HAP-1 (cell line): ENCODE measurements at regions not wholly inside any gene's neighbourhood (a gene's known extent, or its start where the extent isn't known, plus 50 kb on each side); places are given as distances from the start of the nearest gene placed in this dataset.

ENCODE experiments used
- DNase-seq, 2 experiments: peaks; one replicate each; pipeline ENCODE4 v3.0.0-alpha.2; 2016 to 2020; ENCODE audit warnings: low spot score in 2 of 2
- H3K27me3 ChIP-seq: fragments of 250-450 bp; sonication (Bioruptor Pico); 2 replicates; pipeline ENCODE4 v1.5.1; 2020; ENCODE audit warnings: low read depth, mild to moderate bottlenecking, moderate library complexity
- H3K36me3 ChIP-seq: fragments of 250-450 bp; sonication (Bioruptor Pico); replicated peaks from 2 replicates; pipeline ENCODE4 v1.5.1; 2020; ENCODE audit warnings: mild to moderate bottlenecking
- H3K4me1 ChIP-seq: fragments of 250-450 bp; sonication (Bioruptor Pico); 2 replicates; pipeline ENCODE4 v1.5.1; 2020; ENCODE audit warnings: mild to moderate bottlenecking
- H3K4me3 ChIP-seq: fragments of 250-450 bp; sonication (Bioruptor Pico); 2 replicates; pipeline ENCODE4 v1.5.1; 2020; ENCODE audit warnings: mild to moderate bottlenecking, moderate library complexity
- H3K9me3 ChIP-seq: fragments of 250-450 bp; sonication (Bioruptor Pico); 2 replicates; pipeline ENCODE4 v1.5.1; 2020; ENCODE audit warnings: mild to moderate bottlenecking, moderate library complexity
- in situ Hi-C: fragments of 300-500 bp; cut with MboI; formaldehyde crosslinking; loops from 3 replicates; pipeline ENCODE4 v1.14.3; 2020; ENCODE audit warnings: low sequenced_read_pairs, inconsistent platforms, mixed read lengths

DNA sequence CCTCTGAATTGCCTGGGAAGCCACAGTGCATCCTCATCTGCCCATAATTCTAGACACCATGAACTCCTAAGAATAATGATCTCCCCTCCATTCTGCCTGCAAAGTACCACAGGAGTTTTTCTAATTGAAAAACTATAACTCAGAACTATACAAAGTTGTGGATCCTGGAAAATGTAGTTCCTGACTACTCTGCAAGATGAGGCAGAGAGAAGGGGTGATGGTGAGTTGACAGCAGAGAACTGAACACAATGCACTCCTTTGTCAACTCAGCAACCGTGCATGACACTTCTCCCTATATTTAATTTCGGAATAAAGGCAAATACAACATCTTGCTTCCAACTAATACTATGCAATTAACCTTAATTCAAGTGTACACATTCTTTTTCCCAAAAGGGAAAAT is 471.1 kb upstream of the FAM98A start:
- Histone ChIP-seq H3K27me3 (no peaks in the 10 kb centered on the region), H3K36me3 (no peaks in the 10 kb centered on the region), H3K4me1 (no peaks in the 10 kb centered on the region), H3K9me3 (no peaks in the 10 kb centered on the region), H3K4me3 (no peak overlapping the region)
- no peak for DNase-seq
- in situ Hi-C loops = no loop called here

GRCh38 chr2:34069604-34070003 is 470.5 kb upstream of the FAM98A start:
- in situ Hi-C loops = no loop called here
- H3K36me3 ChIP-seq = no peaks in the 10 kb centered on the region
- H3K4me1 ChIP-seq = no peaks in the 10 kb centered on the region
- H3K27me3 ChIP-seq = no peaks in the 10 kb centered on the region
- DNase-seq = no peak
- H3K4me3 ChIP-seq = no peak overlapping the region
- no peaks in the 10 kb centered on the region for H3K9me3 ChIP-seq

- Histone ChIP-seq H3K27me3 (no peaks in the 10 kb centered on the region), H3K4me3 (no peak overlapping the region), H3K9me3 (no peaks in the 10 kb centered on the region), H3K36me3 (no peaks in the 10 kb centered on the region), H3K4me1 (no peaks in the 10 kb centered on the region)
- in situ Hi-C loops = no loop called here
- no peak for DNase-seq
Observed at GRCh38 chr2:34050413-34050812, 451.3 kb upstream of the FAM98A start.

GRCh38 chr2:34045101-34045655 is 446.1 kb upstream of the FAM98A start:
- H3K4me1 ChIP-seq = no peaks in the 10 kb centered on the region
- in situ Hi-C loops = no loop called here

GRCh38 chr2:34037886-34038285 is 438.8 kb upstream of the FAM98A start:
- Histone ChIP-seq H3K9me3 (no peaks in the 10 kb centered on the region), H3K27me3 (no peaks in the 10 kb centered on the region), H3K4me1 (no peaks in the 10 kb centered on the region), H3K36me3 (no peaks in the 10 kb centered on the region), H3K4me3 (no peak overlapping the region)
- in situ Hi-C loops = no loop called here
- no peak for DNase-seq

More at GRCh38 chr2:34045101-34045655, 446.1 kb upstream of the FAM98A start:
- no peak for DNase-seq
- Histone ChIP-seq H3K9me3 (no peaks in the 10 kb centered on the region), H3K36me3 (no peaks in the 10 kb centered on the region), H3K27me3 (no peaks in the 10 kb centered on the region), H3K4me3 (no peak overlapping the region)

DNA sequence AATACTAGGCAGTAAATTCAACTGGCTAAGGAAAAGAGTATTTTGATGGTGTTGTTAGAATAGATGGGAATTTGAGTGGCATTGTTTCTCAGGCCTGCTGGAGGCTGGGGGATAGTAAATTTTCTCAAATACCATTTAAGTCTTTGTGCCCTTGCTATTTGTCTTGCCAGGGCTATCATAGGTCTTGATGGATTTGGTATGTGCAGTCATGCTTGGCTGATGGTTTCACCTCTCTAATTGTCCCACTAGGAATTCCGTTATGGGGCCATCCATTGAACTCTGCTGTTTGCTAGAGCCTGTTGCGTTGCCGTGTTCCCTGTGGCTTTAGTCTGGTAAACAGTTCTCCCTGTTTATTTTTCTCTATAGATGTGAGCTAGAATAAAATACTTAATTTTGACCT is 438.1 kb upstream of the FAM98A start:
- Histone ChIP-seq H3K9me3 (no peaks in the 10 kb centered on the region), H3K27me3 (no peaks in the 10 kb centered on the region), H3K4me1 (no peaks in the 10 kb centered on the region), H3K36me3 (no peaks in the 10 kb centered on the region), H3K4me3 (no peak overlapping the region)
- in situ Hi-C loops = no loop called here
- no peak for DNase-seq

DNA sequence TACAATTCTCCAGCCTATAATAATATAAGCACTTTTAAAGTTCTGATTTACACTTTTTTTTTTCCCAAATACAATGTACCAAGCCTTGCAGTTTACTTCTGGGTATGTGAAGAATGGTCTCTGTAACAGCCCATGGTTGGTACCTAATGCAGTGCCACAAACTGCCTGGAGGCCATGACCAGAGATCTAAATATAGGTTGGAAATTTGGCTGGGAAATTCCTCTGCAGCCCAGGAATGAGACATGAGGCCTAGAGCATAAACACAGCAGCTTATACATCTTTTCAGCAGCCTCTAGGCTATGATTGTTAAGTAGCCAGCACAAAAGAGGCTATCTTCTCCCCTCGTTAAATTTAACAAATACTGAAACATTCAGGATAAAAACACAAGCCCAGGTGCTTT is 432.0 kb upstream of the FAM98A start:
- no peak for DNase-seq
- Histone ChIP-seq H3K9me3 (no peaks in the 10 kb centered on the region), H3K36me3 (no peaks in the 10 kb centered on the region), H3K4me1 (no peaks in the 10 kb centered on the region), H3K27me3 (no peaks in the 10 kb centered on the region), H3K4me3 (no peak overlapping the region)
- in situ Hi-C loops = no loop called here

DNA sequence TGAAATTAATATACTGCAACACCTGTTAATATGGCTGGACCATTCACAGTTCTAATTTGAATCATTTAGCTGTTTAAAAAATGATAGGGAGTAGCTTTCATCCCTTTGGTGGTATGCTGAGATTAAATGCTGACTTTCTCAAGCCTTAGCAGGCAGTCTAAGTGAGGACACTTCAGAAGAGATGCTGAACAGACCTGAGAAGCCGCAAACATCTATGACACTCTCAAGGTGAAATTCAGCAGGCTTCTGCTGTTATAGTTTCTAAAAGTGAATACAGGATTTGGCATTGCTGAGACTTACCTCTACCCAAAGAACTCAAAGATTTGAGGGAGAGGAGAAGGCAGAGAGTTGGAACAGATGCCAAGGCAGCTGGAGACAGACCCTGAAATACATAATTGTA is 431.2 kb upstream of the FAM98A start:
- in situ Hi-C loops = no loop called here
- Histone ChIP-seq H3K9me3 (no peaks in the 10 kb centered on the region), H3K27me3 (no peaks in the 10 kb centered on the region), H3K4me1 (no peaks in the 10 kb centered on the region), H3K4me3 (no peak overlapping the region), H3K36me3 (no peaks in the 10 kb centered on the region)
- DNase-seq = no peak

- DNase-seq = no peak
- H3K4me3 ChIP-seq = no peak overlapping the region
Observed at GRCh38 chr2:34029073-34029472, 430.0 kb upstream of the FAM98A start.

DNA sequence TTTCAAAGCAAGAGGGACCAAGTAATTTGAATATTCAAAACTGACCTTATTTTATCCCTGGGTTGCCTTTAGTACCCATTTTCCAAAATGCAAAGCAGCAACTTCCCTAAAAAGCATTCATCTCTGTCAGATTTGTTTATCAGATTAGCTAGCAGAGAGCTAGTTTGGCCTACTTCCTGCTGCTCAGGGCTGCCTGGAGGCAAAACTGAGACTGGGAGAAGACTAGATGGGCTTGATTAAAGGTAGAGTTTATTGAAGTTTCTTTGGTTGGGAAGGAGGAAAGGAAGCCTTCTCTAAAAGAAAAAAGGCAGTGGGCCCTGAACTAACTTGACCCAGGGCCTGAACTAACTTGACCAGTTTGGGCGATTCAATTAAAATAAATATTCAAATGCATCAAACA is 426.1 kb upstream of the FAM98A start:
- H3K36me3 ChIP-seq = no peaks in the 10 kb centered on the region
- no peaks in the 10 kb centered on the region for H3K4me1 ChIP-seq
- in situ Hi-C loops = no loop called here
- no peak for DNase-seq
- H3K9me3 ChIP-seq = no peaks in the 10 kb centered on the region
- no peak overlapping the region for H3K4me3 ChIP-seq
- H3K27me3 ChIP-seq = no peaks in the 10 kb centered on the region

More at GRCh38 chr2:34029073-34029472, 430.0 kb upstream of the FAM98A start:
- in situ Hi-C loops = no loop called here
- H3K27me3 ChIP-seq = no peaks in the 10 kb centered on the region
- H3K36me3 ChIP-seq = no peaks in the 10 kb centered on the region
- H3K9me3 ChIP-seq = no peaks in the 10 kb centered on the region
- no peaks in the 10 kb centered on the region for H3K4me1 ChIP-seq

GRCh38 chr2:34012715-34013302 is 413.7 kb upstream of the FAM98A start:
- in situ Hi-C loops = no loop called here
- H3K36me3 ChIP-seq = no peaks in the 10 kb centered on the region
- peak; percentile 54 to 76 for DNase-seq
- no peaks in the 10 kb centered on the region for H3K27me3 ChIP-seq
- H3K4me1 ChIP-seq = no peaks in the 10 kb centered on the region
- no peak overlapping the region for H3K4me3 ChIP-seq
- H3K9me3 ChIP-seq = no peaks in the 10 kb centered on the region

DNA sequence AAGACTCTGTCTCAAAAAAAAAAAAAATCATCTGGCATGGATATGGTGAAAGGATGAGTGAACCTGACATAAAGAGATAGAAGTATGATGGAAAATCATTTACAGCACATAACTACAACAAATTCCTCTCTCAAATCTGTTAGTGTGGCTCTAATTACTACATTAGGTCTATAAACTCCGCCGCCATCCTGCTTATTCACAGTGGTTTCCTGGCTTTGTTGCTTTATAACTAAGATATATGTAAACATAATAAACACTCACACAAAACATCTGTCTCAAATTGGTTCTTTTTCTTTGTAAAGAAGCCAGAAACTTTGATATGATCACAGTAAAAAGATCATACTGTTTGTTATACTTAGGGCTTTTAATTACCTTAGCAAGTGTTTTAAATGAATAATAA is 412.6 kb upstream of the FAM98A start:
- DNase-seq = no peak
- Histone ChIP-seq H3K27me3 (no peaks in the 10 kb centered on the region), H3K9me3 (no peaks in the 10 kb centered on the region), H3K4me1 (no peaks in the 10 kb centered on the region), H3K36me3 (no peaks in the 10 kb centered on the region), H3K4me3 (no peak overlapping the region)
- in situ Hi-C loops = no loop called here

- no peaks in the 10 kb centered on the region for H3K27me3 ChIP-seq
- H3K36me3 ChIP-seq = no peaks in the 10 kb centered on the region
- no peak overlapping the region for H3K4me3 ChIP-seq
- H3K9me3 ChIP-seq = no peaks in the 10 kb centered on the region
- in situ Hi-C loops = no loop called here
- H3K4me1 ChIP-seq = no peaks in the 10 kb centered on the region
- no peak for DNase-seq
Observed at GRCh38 chr2:34005901-34006300, 406.8 kb upstream of the FAM98A start.

DNA sequence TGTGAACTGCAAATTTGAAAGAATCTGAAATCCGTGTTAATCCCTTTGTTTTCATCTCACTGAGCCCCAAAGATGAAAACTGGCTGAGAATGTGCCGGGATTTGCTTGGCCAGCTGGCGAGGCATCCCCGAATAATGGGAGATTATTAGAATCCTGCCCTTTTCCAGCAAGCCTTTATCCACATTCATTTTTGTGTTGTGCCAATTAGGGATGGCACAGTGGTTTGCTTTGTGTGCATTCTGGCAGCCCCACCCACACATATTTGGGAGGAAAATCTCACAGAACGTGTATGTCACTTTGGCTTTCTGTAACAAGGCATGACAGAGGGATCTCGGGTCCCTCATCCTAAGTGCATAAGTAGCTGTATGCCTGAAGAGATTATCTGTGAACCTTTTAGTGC is 405.8 kb upstream of the FAM98A start:
- in situ Hi-C loops = no loop called here
- Histone ChIP-seq H3K4me3 (no peak overlapping the region), H3K36me3 (no peaks in the 10 kb centered on the region), H3K9me3 (no peaks in the 10 kb centered on the region), H3K27me3 (no peaks in the 10 kb centered on the region), H3K4me1 (no peaks in the 10 kb centered on the region)
- DNase-seq = no peak

- Histone ChIP-seq H3K27me3 (no peaks in the 10 kb centered on the region), H3K9me3 (no peaks in the 10 kb centered on the region), H3K36me3 (no peaks in the 10 kb centered on the region), H3K4me1 (no peaks in the 10 kb centered on the region), H3K4me3 (no peak overlapping the region)
- in situ Hi-C loops = no loop called here
- DNase-seq = no peak
Observed at GRCh38 chr2:34003795-34004194, 404.7 kb upstream of the FAM98A start.
